CD4-positive, alpha-beta T cell (primary cell): ENCODE measurements at regions not wholly inside any gene's neighbourhood (a gene's known extent, or its start where the extent isn't known, plus 50 kb on each side); places are given as distances from the start of the nearest gene placed in this dataset.

ENCODE experiments used
- ATAC-seq: fragments of 200-7000 bp; cut with Tn5 transposase; one replicate; pipeline ENCODE4 v1.10.0; 2022; ENCODE audit warnings: mild to moderate bottlenecking; ENCODE audit not compliant: poor library complexity
- CTCF ChIA-PET: fragments of 350-600 bp; sonication (Branson Sonifier 250); formaldehyde crosslinking; loops from one replicate; lab custom pipeline; 2021; ENCODE audit warnings: antibody characterized with exemption, inconsistent platforms; lab: Charles Lee
- POLR2A ChIA-PET: fragments of 350-600 bp; sonication (Branson Sonifier 250); formaldehyde crosslinking; loops from one replicate; lab custom pipeline; 2021; ENCODE audit warnings: antibody characterized with exemption, inconsistent platforms; lab: Charles Lee
- DNase-seq, 14 experiments: peaks; one replicate each; pipeline ENCODE4 v3.0.0-alpha.2; 2013 to 2020; ENCODE audit warnings: mixed read lengths in 2 of 14
- H3K27ac ChIP-seq, 2 donors: one replicate each; pipeline versions ENCODE4 v1.5.1 to v1.7.0; 2013; ENCODE audit warnings: low read length in 2 of 2, low read depth in 1 of 2, mild to moderate bottlenecking in 1 of 2
- H3K27me3 ChIP-seq, 2 experiments: 1 replicate in 1 of 2; 2 replicates in 1 of 2; pipeline versions ENCODE4 v1.6.1 to v1.7.0; 2013; ENCODE audit warnings: low read length in 2 of 2, control low read depth in 1 of 2, mild to moderate bottlenecking in 1 of 2, moderate library complexity in 1 of 2; ENCODE audit not compliant: insufficient read depth in 2 of 2, control insufficient read depth in 1 of 2
- H3K36me3 ChIP-seq: one replicate; pipeline ENCODE4 v1.6.1; 2013; ENCODE audit warnings: low read length, control low read depth; ENCODE audit not compliant: insufficient read depth
- H3K4me1 ChIP-seq: one replicate; pipeline ENCODE4 v1.6.1; 2013; ENCODE audit warnings: low read length, control low read depth; ENCODE audit not compliant: insufficient read depth
- H3K4me3 ChIP-seq: one replicate; pipeline ENCODE4 v1.5.1; 2013; ENCODE audit warnings: mild to moderate bottlenecking, low read length, moderate library complexity
- H3K9me3 ChIP-seq, 2 experiments: 1 replicate in 1 of 2; 2 replicates in 1 of 2; pipeline versions ENCODE4 v1.6.1 to v1.7.0; 2013; ENCODE audit warnings: low read length in 2 of 2, mild to moderate bottlenecking in 2 of 2, control low read depth in 1 of 2, moderate library complexity in 1 of 2; ENCODE audit not compliant: control insufficient read depth in 1 of 2, insufficient read depth in 1 of 2
- H3K27ac Mint-ChIP-seq: one replicate; pipeline ENCODE4 v1.8.0; 2020; ENCODE audit warnings: mixed read lengths
- H3K27me3 Mint-ChIP-seq: one replicate; pipeline ENCODE4 v1.8.0; 2021; ENCODE audit warnings: mixed read lengths
- H3K36me3 Mint-ChIP-seq: one replicate; pipeline ENCODE4 v1.8.0; 2021; ENCODE audit warnings: low read depth, mixed read lengths
- H3K4me1 Mint-ChIP-seq: one replicate; pipeline ENCODE4 v1.8.0; 2021; ENCODE audit warnings: low read depth, mixed read lengths
- H3K4me3 Mint-ChIP-seq: one replicate; pipeline ENCODE4 v1.8.0; 2020; ENCODE audit warnings: mild to moderate bottlenecking, mixed read lengths
- H3K9me3 Mint-ChIP-seq: one replicate; pipeline ENCODE4 v1.8.0; 2020; ENCODE audit warnings: mixed read lengths
- CTCF ChIP-seq: fragments of 200-600 bp; IDR thresholded peaks from one replicate; pipeline ENCODE4 v1.8.0; 2022; ENCODE audit warnings: antibody characterized with exemption, mild to moderate bottlenecking
- intact Hi-C, 2 experiments: fragments of 100-400 bp; cut with DNase I in 1 of 2; cut with micrococcal nuclease in 1 of 2; formaldehyde crosslinking; loops; one replicate each; pipeline versions ENCODE4 v1.15.1 to v1.9.0; 2023 to 2025; cut with DNase I, micrococcal nuclease

GRCh38 chr16:86041215-86041614 lies 142.3 kb downstream of the IRF8 start:
- Histone ChIP-seq H3K27ac (no peak overlapping the region), H3K4me1 (peaks cover 30% of the 10 kb centered on the region), H3K9me3 (no peaks in the 10 kb centered on the region), H3K27me3 (peaks cover 2 to 5% of the 10 kb centered on the region in 2 experiments), H3K36me3 (no peaks in the 10 kb centered on the region), H3K4me3 (no peak overlapping the region)
- no peak for ATAC-seq
- ChIA-PET POLR2A (no interaction called here), CTCF (no interaction called here)
- H3K4me3 Mint-ChIP-seq: no peak overlapping the region
- no peak for DNase-seq
- no peaks in the 10 kb centered on the region for H3K9me3 Mint-ChIP-seq
- peaks cover 37% of the 10 kb centered on the region for H3K27me3 Mint-ChIP-seq
- no peak for TF ChIP-seq CTCF
- no peak overlapping the region for H3K27ac Mint-ChIP-seq
- no peaks in the 10 kb centered on the region for H3K36me3 Mint-ChIP-seq
- peaks cover 19% of the 10 kb centered on the region for H3K4me1 Mint-ChIP-seq
- intact Hi-C loops: no loop called here

- CTCF ChIA-PET: no interaction called here
- intact Hi-C loops: no loop called here
These were observed 142.8 kb downstream of the IRF8 start for GRCh38 chr16:86041807-86042206.

GRCh38 chr16:86042393-86042792 lies 143.4 kb downstream of the IRF8 start:
- CTCF ChIA-PET: no interaction called here
- Histone ChIP-seq H3K9me3 (no peaks in the 10 kb centered on the region), H3K27ac (no peak overlapping the region), H3K27me3 (peaks cover 4 to 5% of the 10 kb centered on the region in 2 experiments), H3K4me3 (no peak overlapping the region), H3K36me3 (no peaks in the 10 kb centered on the region), H3K4me1 (peaks cover 30% of the 10 kb centered on the region)
- Mint-ChIP-seq H3K9me3 (no peaks in the 10 kb centered on the region), H3K27ac (no peak overlapping the region), H3K4me1 (peaks cover 21% of the 10 kb centered on the region), H3K36me3 (no peaks in the 10 kb centered on the region), H3K27me3 (peaks cover 48% of the 10 kb centered on the region), H3K4me3 (no peak overlapping the region)
- ATAC-seq (no peak), DNase-seq (no peak)
- POLR2A ChIA-PET: no interaction called here
- intact Hi-C loops: no loop called here
- TF ChIP-seq CTCF: no peak

More at GRCh38 chr16:86041807-86042206, 142.8 kb downstream of the IRF8 start:
- Mint-ChIP-seq H3K36me3 (no peaks in the 10 kb centered on the region), H3K4me1 (peaks cover 21% of the 10 kb centered on the region), H3K27ac (no peak overlapping the region), H3K4me3 (no peak overlapping the region), H3K9me3 (no peaks in the 10 kb centered on the region), H3K27me3 (peaks cover 43% of the 10 kb centered on the region)
- Histone ChIP-seq H3K4me1 (peaks cover 30% of the 10 kb centered on the region), H3K27me3 (peaks cover 2 to 5% of the 10 kb centered on the region in 2 experiments), H3K9me3 (no peaks in the 10 kb centered on the region), H3K4me3 (no peak overlapping the region), H3K36me3 (no peaks in the 10 kb centered on the region), H3K27ac (no peak overlapping the region)
- DNase-seq (no peak), ATAC-seq (no peak)
- TF ChIP-seq CTCF: no peak
- POLR2A ChIA-PET: no interaction called here
